ENCODE measurements at regions not wholly inside any gene's neighbourhood (a gene's known extent, or its start where the extent isn't known, plus 50 kb on each side); places are given as distances from the start of the nearest gene placed in this dataset.
"Not testable (repeated sequence)": the region's sequence is repeated elsewhere in the genome, so short reads cannot be mapped to it uniquely, and the experiment has no call there.

GRCh38 chr5:159680095-159680494 lies 236.2 kb upstream of the ADRA1B start:
- no peaks in the 10 kb centered on the region for H3K36me3 ChIP-seq
- no peak for TF ChIP-seq CTCF (IDR thresholded peaks at IDR 0.05)
- no peak for TF ChIP-seq POLR2A (IDR thresholded peaks at IDR 0.05)
- H3K9me3 ChIP-seq: no peaks in the 10 kb centered on the region
- 28 to 33% methylated on average over 3 of the region's 3 CpGs for WGBS, 2 donors
- DNase-seq: no peak
- no peaks in the 10 kb centered on the region for H3K27me3 ChIP-seq
- no peak overlapping the region for H3K4me3 ChIP-seq (replicated peaks in 1 of 3)
- intact Hi-C loops (cut with DNase I): no loop called here
- H3K4me1 ChIP-seq: no peaks in the 10 kb centered on the region
- H3K27ac ChIP-seq: no peak overlapping the region

GRCh38 chr5:159681661-159682060 lies 234.6 kb upstream of the ADRA1B start:
- no peak for DNase-seq
- Histone ChIP-seq H3K27me3 (no peaks in the 10 kb centered on the region), H3K9me3 (no peaks in the 10 kb centered on the region), H3K4me3 (replicated peaks in 1 of 3) (no peak overlapping the region), H3K27ac (no peak overlapping the region), H3K4me1 (no peaks in the 10 kb centered on the region), H3K36me3 (no peaks in the 10 kb centered on the region)
- TF ChIP-seq POLR2A (IDR thresholded peaks at IDR 0.05) (no peak), CTCF (IDR thresholded peaks at IDR 0.05) (no peak)
- intact Hi-C loops (cut with DNase I): no loop called here

- TF ChIP-seq POLR2A (IDR thresholded peaks at IDR 0.05): no peak
- no peak for TF ChIP-seq CTCF (IDR thresholded peaks at IDR 0.05)
- Histone ChIP-seq H3K4me1 (no peaks in the 10 kb centered on the region), H3K27ac (no peak overlapping the region), H3K4me3 (replicated peaks in 1 of 3) (no peak overlapping the region), H3K36me3 (no peaks in the 10 kb centered on the region), H3K9me3 (no peaks in the 10 kb centered on the region), H3K27me3 (no peaks in the 10 kb centered on the region)
- WGBS, 2 donors: 89 to 92% methylated on average over 2 of the region's 2 CpGs
- intact Hi-C loops (cut with DNase I): no loop called here
- no peak for DNase-seq
Measured at GRCh38 chr5:159682623-159683022, 233.7 kb upstream of the ADRA1B start.

- DNase-seq; H3K27ac ChIP-seq; H3K4me3 ChIP-seq (replicated peaks in 1 of 3); H3K4me1 ChIP-seq; H3K9me3 ChIP-seq; H3K27me3 ChIP-seq; intact Hi-C loops (cut with DNase I); H3K36me3 ChIP-seq: not testable (repeated sequence)
Measured at GRCh38 chr5:159687892-159688291, 228.4 kb upstream of the ADRA1B start.

GRCh38 chr5:159695741-159696294 lies 220.5 kb upstream of the ADRA1B start:
- intact Hi-C loops (cut with DNase I): no loop called here
- DNase-seq: no peak
- WGBS, 2 donors: 67 to 70% methylated on average over 5 of the region's 5 CpGs
- Histone ChIP-seq H3K4me1 (no peaks in the 10 kb centered on the region), H3K9me3 (no peaks in the 10 kb centered on the region), H3K27ac (no peak overlapping the region), H3K36me3 (no peaks in the 10 kb centered on the region), H3K4me3 (replicated peaks in 1 of 3) (no peak overlapping the region), H3K27me3 (no peaks in the 10 kb centered on the region)
- TF ChIP-seq CTCF (IDR thresholded peaks at IDR 0.05) (no peak), POLR2A (IDR thresholded peaks at IDR 0.05) (no peak)

GRCh38 chr5:159697530-159697929 lies 218.8 kb upstream of the ADRA1B start:
- intact Hi-C loops (cut with DNase I): no loop called here
- no peaks in the 10 kb centered on the region for H3K27me3 ChIP-seq
- no peaks in the 10 kb centered on the region for H3K36me3 ChIP-seq
- H3K27ac ChIP-seq: no peak overlapping the region
- TF ChIP-seq CTCF (IDR thresholded peaks at IDR 0.05) (no peak), POLR2A (IDR thresholded peaks at IDR 0.05) (no peak)
- no peaks in the 10 kb centered on the region for H3K9me3 ChIP-seq
- DNase-seq: no peak
- H3K4me3 ChIP-seq (replicated peaks in 1 of 3): no peak overlapping the region
- no peaks in the 10 kb centered on the region for H3K4me1 ChIP-seq
